SK-N-SH treated with all-trans-retinoic acid at 6 μM for 48 hours (cell line): ENCODE measurements at regions not wholly inside any gene's neighbourhood (a gene's known extent, or its start where the extent isn't known, plus 50 kb on each side); places are given as distances from the start of the nearest gene placed in this dataset.

Experiments
- ATAC-seq: fragments of 200-7000 bp; cut with Tn5 transposase; 3 replicates; pipeline ENCODE4 v1.9.1; 2020; ENCODE audit warnings: mild to moderate bottlenecking, moderate library complexity
- ARNTL ChIP-seq: fragments of 450-650 bp; formaldehyde crosslinking; IDR thresholded peaks from 2 replicates; pipeline ENCODE4 v1.5.0; 2020; ENCODE audit warnings: low read depth, mild to moderate bottlenecking, moderate library complexity, borderline replicate concordance
- BACH2 ChIP-seq: fragments of 250-450 bp; sonication (Bioruptor Pico); IDR thresholded peaks from 2 replicates; pipeline ENCODE4 v1.9.0; 2021; ENCODE audit warnings: mild to moderate bottlenecking, borderline replicate concordance
- CSDC2 ChIP-seq: fragments of 250-450 bp; sonication (Bioruptor Pico); IDR thresholded peaks from 2 replicates; pipeline ENCODE4 v1.5.0; 2020; ENCODE audit warnings: mild to moderate bottlenecking, moderate library complexity
- ESRRG ChIP-seq: fragments of 250-450 bp; sonication (Bioruptor Pico); IDR thresholded peaks from 2 replicates; pipeline ENCODE4 v1.6.1; 2021; ENCODE audit warnings: mild to moderate bottlenecking
- OSR1 ChIP-seq: fragments of 250-450 bp; sonication (Bioruptor Pico); IDR thresholded peaks from 2 replicates; pipeline ENCODE4 v1.8.0; 2022; ENCODE audit warnings: moderate library complexity, mild to moderate bottlenecking, inconsistent platforms
- PPARA ChIP-seq: fragments of 250-450 bp; sonication (Bioruptor Pico); IDR thresholded peaks from 2 replicates; pipeline ENCODE4 v1.5.0; 2020; ENCODE audit warnings: mild to moderate bottlenecking, borderline replicate concordance
- RARB ChIP-seq: fragments of 250-450 bp; sonication (Bioruptor Pico); IDR thresholded peaks from 2 replicates; pipeline ENCODE4 v1.8.0; 2021; ENCODE audit warnings: mild to moderate bottlenecking, moderate library complexity
- SNAI2 ChIP-seq: fragments of 250-450 bp; sonication (Bioruptor Pico); IDR thresholded peaks from 2 replicates; pipeline ENCODE4 v1.5.0; 2020; ENCODE audit warnings: mild to moderate bottlenecking, moderate library complexity
- TCF4 ChIP-seq: fragments of 250-450 bp; sonication (Bioruptor Pico); IDR thresholded peaks from 2 replicates; pipeline ENCODE4 v1.8.0; 2021; ENCODE audit warnings: mild to moderate bottlenecking, moderate library complexity, borderline replicate concordance
- TOX ChIP-seq: fragments of 250-450 bp; sonication (Bioruptor Pico); IDR thresholded peaks from 2 replicates; pipeline ENCODE4 v1.8.0; 2021; ENCODE audit warnings: mild to moderate bottlenecking, moderate library complexity, borderline replicate concordance
- ZC3H10 ChIP-seq: fragments of 250-450 bp; sonication (Bioruptor Pico); IDR thresholded peaks from 2 replicates; pipeline ENCODE4 v1.5.1; 2021; ENCODE audit warnings: mild to moderate bottlenecking, moderate library complexity
- ZFP3 ChIP-seq: fragments of 250-450 bp; sonication (Bioruptor Pico); IDR thresholded peaks from 2 replicates; pipeline ENCODE4 v1.5.0; 2020; ENCODE audit warnings: mild to moderate bottlenecking, moderate library complexity
- ZFP30 ChIP-seq: fragments of 450-650 bp; formaldehyde crosslinking; IDR thresholded peaks from 2 replicates; pipeline ENCODE4 v1.5.0; 2022; ENCODE audit warnings: mild to moderate bottlenecking, moderate library complexity
- ZNF565 ChIP-seq: fragments of 450-650 bp; formaldehyde crosslinking; conservative IDR thresholded peaks from 2 replicates; pipeline ENCODE4 v1.5.0; 2020; ENCODE audit warnings: low read depth, mild to moderate bottlenecking, moderate library complexity
- ZNF70 ChIP-seq: fragments of 450-650 bp; formaldehyde crosslinking; IDR thresholded peaks from 2 replicates; pipeline ENCODE4 v1.5.0; 2020; ENCODE audit warnings: mild to moderate bottlenecking, moderate library complexity
- ZNF8 ChIP-seq: fragments of 450-650 bp; formaldehyde crosslinking; IDR thresholded peaks from 2 replicates; pipeline ENCODE4 v1.5.0; 2020; ENCODE audit warnings: mild to moderate bottlenecking, moderate library complexity
- TF ChIP-seq, protein P1 (sequence below): fragments of 250-450 bp; sonication (Bioruptor Pico); IDR thresholded peaks from 2 replicates; pipeline ENCODE4 v1.5.0; 2020; ENCODE audit warnings: mild to moderate bottlenecking, moderate library complexity
- TF ChIP-seq, protein P2 (sequence below): fragments of 250-450 bp; sonication (Bioruptor Pico); IDR thresholded peaks from 2 replicates; pipeline ENCODE4 v1.8.0; 2021; ENCODE audit warnings: low read depth, mild to moderate bottlenecking, moderate library complexity, borderline replicate concordance
- TF ChIP-seq, protein P3 (sequence below): fragments of 250-450 bp; sonication (Bioruptor Pico); IDR thresholded peaks from 2 replicates; pipeline ENCODE4 v1.5.1; 2021; ENCODE audit warnings: mild to moderate bottlenecking, moderate library complexity
- TF ChIP-seq, protein P4 (sequence below): fragments of 250-450 bp; sonication (Bioruptor Pico); IDR thresholded peaks from 2 replicates; pipeline ENCODE4 v1.8.0; 2020; ENCODE audit warnings: mild to moderate bottlenecking, moderate library complexity, borderline replicate concordance

DNA sequence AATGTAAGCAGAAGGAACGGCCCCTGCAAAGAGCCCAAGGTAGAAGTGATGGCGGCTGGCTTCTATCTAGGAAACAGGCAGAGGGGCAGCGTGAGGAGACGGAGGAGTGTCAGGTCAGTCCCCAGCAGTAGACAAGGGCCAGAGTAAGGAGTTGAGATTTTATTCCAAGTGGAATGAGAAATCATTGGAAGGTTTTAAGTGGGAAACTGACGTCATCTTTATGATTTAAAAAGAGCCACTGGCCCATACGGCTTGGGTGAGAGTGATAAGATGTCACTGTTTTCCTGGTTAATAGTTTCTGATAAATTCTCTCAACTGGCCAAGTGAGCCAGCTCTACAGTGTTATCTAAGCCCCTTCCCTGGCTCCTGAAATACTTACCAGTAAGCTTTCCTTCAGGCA is 103.2 kb upstream of the CAMK1G start (continued):
- TF ChIP-seq PPARA (CRISPR knock-in tag) (no peak), ZNF70 (CRISPR knock-in tag) (no peak), TCF4 (no peak), RARB (CRISPR knock-in tag) (no peak), ZFP30 (CRISPR knock-in tag) (no peak), ZNF565 (CRISPR knock-in tag) (no peak), TOX (CRISPR knock-in tag) (no peak), OSR1 (CRISPR knock-in tag) (no peak)
- TF ChIP-seq, protein P1, sequence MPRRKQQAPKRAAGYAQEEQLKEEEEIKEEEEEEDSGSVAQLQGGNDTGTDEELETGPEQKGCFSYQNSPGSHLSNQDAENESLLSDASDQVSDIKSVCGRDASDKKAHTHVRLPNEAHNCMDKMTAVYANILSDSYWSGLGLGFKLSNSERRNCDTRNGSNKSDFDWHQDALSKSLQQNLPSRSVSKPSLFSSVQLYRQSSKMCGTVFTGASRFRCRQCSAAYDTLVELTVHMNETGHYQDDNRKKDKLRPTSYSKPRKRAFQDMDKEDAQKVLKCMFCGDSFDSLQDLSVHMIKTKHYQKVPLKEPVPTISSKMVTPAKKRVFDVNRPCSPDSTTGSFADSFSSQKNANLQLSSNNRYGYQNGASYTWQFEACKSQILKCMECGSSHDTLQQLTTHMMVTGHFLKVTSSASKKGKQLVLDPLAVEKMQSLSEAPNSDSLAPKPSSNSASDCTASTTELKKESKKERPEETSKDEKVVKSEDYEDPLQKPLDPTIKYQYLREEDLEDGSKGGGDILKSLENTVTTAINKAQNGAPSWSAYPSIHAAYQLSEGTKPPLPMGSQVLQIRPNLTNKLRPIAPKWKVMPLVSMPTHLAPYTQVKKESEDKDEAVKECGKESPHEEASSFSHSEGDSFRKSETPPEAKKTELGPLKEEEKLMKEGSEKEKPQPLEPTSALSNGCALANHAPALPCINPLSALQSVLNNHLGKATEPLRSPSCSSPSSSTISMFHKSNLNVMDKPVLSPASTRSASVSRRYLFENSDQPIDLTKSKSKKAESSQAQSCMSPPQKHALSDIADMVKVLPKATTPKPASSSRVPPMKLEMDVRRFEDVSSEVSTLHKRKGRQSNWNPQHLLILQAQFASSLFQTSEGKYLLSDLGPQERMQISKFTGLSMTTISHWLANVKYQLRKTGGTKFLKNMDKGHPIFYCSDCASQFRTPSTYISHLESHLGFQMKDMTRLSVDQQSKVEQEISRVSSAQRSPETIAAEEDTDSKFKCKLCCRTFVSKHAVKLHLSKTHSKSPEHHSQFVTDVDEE (CRISPR knock-in tag), result no peak
- TF ChIP-seq, all 23 proteins: peak for 0

DNA sequence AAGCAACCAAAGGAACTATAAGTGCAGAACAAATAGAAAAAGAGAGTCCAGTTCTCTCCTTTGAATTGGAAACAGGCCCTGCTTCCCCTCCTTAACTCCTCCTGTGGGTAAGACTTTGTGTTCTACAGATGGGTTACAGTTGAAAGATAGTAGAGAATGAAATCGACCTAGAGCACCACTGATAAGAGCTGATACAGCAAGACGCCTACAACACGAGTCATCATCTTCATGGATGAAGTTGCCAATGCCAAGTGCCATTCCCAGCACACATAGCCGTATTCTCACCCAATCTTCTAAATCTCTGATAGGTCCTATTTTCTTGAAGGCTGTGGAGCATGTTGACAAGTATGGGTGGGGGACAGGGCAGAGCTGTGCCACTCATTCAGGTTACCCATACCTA is 99.8 kb upstream of the CAMK1G start:
- TF ChIP-seq ZFP30 (CRISPR knock-in tag) (no peak), BACH2 (no peak), CSDC2 (CRISPR knock-in tag) (no peak), ZNF8 (CRISPR knock-in tag) (no peak)
- TF ChIP-seq, all 23 proteins: peak for 0
- ATAC-seq, result no peak

DNA sequence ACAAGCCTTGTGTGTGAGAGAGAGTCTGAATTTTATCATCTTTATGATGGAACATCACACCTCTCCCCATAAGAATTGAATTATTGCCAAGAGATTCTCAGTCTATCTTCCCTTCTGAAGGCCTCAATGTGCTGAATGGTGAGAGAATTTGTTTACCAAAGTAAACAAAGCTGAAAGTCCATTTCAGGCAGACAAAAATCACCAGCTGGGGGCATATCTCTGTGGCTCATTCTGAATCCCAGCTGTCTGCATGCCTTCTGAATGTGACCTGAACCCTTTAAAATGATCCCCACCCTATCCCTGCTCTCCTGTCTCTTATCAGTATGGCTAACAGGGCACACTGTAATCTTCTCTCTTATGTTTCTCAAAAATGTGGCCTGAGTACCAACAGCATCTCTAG is 99.1 kb upstream of the CAMK1G start:
- TF ChIP-seq ZNF8 (CRISPR knock-in tag) (no peak), SNAI2 (CRISPR knock-in tag) (no peak), ZFP30 (CRISPR knock-in tag) (no peak)
- ATAC-seq, result no peak

DNA sequence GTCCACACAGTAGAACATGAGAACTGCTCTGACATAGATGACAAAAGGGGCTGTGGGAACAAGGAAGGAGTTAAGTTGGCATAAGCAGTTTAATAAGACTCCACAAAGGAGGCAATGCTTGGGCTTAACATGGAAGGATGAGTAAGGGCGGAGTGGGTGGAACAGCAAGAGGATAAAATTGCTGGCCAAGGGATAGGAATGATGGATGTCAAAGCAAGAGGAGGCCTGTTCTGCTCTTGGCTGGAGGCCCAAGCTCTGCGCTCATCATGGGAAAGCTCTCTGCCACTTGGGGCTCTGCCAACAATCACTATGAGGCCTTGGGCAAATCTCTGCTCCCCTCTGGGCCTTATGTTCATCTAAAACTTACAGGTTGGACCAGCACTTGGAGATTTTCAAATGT is 98.3 kb upstream of the CAMK1G start:
- TF ChIP-seq ZC3H10 (CRISPR knock-in tag) (peak; percentile 27; the same call in 1 of the 2 replicates), PPARA (CRISPR knock-in tag) (no peak), TOX (CRISPR knock-in tag) (peak; percentile 16; the same call in 1 of the 2 replicates), OSR1 (CRISPR knock-in tag) (peak; percentile 88)
- TF ChIP-seq, protein P2, sequence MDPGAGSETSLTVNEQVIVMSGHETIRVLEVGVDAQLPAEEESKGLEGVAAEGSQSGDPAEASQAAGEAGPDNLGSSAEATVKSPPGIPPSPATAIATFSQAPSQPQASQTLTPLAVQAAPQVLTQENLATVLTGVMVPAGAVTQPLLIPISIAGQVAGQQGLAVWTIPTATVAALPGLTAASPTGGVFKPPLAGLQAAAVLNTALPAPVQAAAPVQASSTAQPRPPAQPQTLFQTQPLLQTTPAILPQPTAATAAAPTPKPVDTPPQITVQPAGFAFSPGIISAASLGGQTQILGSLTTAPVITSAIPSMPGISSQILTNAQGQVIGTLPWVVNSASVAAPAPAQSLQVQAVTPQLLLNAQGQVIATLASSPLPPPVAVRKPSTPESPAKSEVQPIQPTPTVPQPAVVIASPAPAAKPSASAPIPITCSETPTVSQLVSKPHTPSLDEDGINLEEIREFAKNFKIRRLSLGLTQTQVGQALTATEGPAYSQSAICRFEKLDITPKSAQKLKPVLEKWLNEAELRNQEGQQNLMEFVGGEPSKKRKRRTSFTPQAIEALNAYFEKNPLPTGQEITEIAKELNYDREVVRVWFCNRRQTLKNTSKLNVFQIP (CRISPR knock-in tag), result peak; percentile 63; the same call in 1 of the 2 replicates
- ATAC-seq, result peak; percentile 81

DNA sequence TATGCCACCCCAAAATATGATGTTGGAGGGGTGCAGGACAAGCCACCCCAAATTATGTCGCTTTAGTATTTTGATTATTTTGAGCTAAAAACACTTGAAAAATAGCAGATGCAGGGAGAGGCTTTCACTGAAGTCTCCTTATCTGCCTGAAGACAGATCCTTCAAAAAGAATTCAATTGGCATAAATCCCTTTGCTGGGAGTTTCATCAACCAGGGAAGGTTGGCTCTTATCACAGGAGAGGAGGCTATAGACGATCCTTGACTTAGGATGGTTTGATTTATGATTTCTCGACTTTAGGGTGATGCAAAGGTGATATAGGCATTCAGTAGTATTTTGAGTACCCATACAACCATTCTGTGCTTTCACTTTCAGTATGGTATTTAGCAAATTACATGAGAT is 97.8 kb upstream of the CAMK1G start:
- ATAC-seq, result no peak
- TF ChIP-seq ZFP3 (no peak), RARB (CRISPR knock-in tag) (no peak), TCF4 (no peak), CSDC2 (CRISPR knock-in tag) (no peak), ESRRG (CRISPR knock-in tag) (no peak), ZC3H10 (CRISPR knock-in tag) (no peak), PPARA (CRISPR knock-in tag) (no peak), OSR1 (CRISPR knock-in tag) (no peak), BACH2 (no peak), SNAI2 (CRISPR knock-in tag) (no peak), ARNTL (CRISPR knock-in tag) (no peak), ZFP30 (CRISPR knock-in tag) (no peak)
- TF ChIP-seq, protein P1 (CRISPR knock-in tag), result no peak
- TF ChIP-seq, protein P3, sequence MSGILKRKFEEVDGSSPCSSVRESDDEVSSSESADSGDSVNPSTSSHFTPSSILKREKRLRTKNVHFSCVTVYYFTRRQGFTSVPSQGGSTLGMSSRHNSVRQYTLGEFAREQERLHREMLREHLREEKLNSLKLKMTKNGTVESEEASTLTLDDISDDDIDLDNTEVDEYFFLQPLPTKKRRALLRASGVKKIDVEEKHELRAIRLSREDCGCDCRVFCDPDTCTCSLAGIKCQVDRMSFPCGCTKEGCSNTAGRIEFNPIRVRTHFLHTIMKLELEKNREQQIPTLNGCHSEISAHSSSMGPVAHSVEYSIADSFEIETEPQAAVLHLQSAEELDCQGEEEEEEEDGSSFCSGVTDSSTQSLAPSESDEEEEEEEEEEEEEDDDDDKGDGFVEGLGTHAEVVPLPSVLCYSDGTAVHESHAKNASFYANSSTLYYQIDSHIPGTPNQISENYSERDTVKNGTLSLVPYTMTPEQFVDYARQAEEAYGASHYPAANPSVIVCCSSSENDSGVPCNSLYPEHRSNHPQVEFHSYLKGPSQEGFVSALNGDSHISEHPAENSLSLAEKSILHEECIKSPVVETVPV (CRISPR knock-in tag), result no peak
- TF ChIP-seq, protein P4, sequence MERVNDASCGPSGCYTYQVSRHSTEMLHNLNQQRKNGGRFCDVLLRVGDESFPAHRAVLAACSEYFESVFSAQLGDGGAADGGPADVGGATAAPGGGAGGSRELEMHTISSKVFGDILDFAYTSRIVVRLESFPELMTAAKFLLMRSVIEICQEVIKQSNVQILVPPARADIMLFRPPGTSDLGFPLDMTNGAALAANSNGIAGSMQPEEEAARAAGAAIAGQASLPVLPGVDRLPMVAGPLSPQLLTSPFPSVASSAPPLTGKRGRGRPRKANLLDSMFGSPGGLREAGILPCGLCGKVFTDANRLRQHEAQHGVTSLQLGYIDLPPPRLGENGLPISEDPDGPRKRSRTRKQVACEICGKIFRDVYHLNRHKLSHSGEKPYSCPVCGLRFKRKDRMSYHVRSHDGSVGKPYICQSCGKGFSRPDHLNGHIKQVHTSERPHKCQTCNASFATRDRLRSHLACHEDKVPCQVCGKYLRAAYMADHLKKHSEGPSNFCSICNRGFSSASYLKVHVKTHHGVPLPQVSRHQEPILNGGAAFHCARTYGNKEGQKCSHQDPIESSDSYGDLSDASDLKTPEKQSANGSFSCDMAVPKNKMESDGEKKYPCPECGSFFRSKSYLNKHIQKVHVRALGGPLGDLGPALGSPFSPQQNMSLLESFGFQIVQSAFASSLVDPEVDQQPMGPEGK, result no peak
- TF ChIP-seq, protein P2 (CRISPR knock-in tag), result no peak
